Fibroblast of skin of left biceps (primary cell): ENCODE measurements at regions not wholly inside any gene's neighbourhood (a gene's known extent, or its start where the extent isn't known, plus 50 kb on each side); places are given as distances from the start of the nearest gene placed in this dataset.

Experiments
- DNase-seq, 2 experiments: peaks; one replicate each; pipeline ENCODE4 v3.0.0-alpha.2; 2013; ENCODE audit warnings: low read depth in 2 of 2

GRCh38 chr2:34110392-34110791, 511.3 kb upstream of the FAM98A start:
- DNase-seq, result no peak

GRCh38 chr2:34107811-34108210, 508.7 kb upstream of the FAM98A start:
- no peak for DNase-seq

- DNase-seq, result peak; percentile 74 to 81
These were observed 506.1 kb upstream of the FAM98A start for GRCh38 chr2:34105006-34105767.

GRCh38 chr2:34104601-34105000, 505.5 kb upstream of the FAM98A start:
- DNase-seq, result no peak

GRCh38 chr2:34103437-34103836, 504.3 kb upstream of the FAM98A start:
- DNase-seq, result no peak

- no peak for DNase-seq
These were observed 503.2 kb upstream of the FAM98A start for GRCh38 chr2:34102339-34102738.

- no peak for DNase-seq
These were observed 500.3 kb upstream of the FAM98A start for GRCh38 chr2:34099377-34099776.

GRCh38 chr2:34098256-34098655, 499.2 kb upstream of the FAM98A start:
- DNase-seq, result no peak

- DNase-seq, result no peak
These were observed 497.6 kb upstream of the FAM98A start for GRCh38 chr2:34096562-34097171.

GRCh38 chr2:34093790-34094189, 494.7 kb upstream of the FAM98A start:
- no peak for DNase-seq

- no peak for DNase-seq
These were observed 471.1 kb upstream of the FAM98A start for GRCh38 chr2:34070196-34070595.

- no peak for DNase-seq
These were observed 470.5 kb upstream of the FAM98A start for GRCh38 chr2:34069604-34070003.

- DNase-seq, result no peak
These were observed 451.3 kb upstream of the FAM98A start for GRCh38 chr2:34050413-34050812.

GRCh38 chr2:34045101-34045655, 446.1 kb upstream of the FAM98A start:
- no peak for DNase-seq

- no peak for DNase-seq
These were observed 438.8 kb upstream of the FAM98A start for GRCh38 chr2:34037886-34038285.

- DNase-seq, result no peak
These were observed 438.1 kb upstream of the FAM98A start for GRCh38 chr2:34037157-34037556.

GRCh38 chr2:34031097-34031496, 432.0 kb upstream of the FAM98A start:
- DNase-seq, result no peak

GRCh38 chr2:34030273-34030672, 431.2 kb upstream of the FAM98A start:
- DNase-seq, result no peak

- DNase-seq, result no peak
These were observed 430.0 kb upstream of the FAM98A start for GRCh38 chr2:34029073-34029472.

GRCh38 chr2:34025196-34025595, 426.1 kb upstream of the FAM98A start:
- no peak for DNase-seq

- DNase-seq, result no peak
These were observed 413.7 kb upstream of the FAM98A start for GRCh38 chr2:34012715-34013302.

- no peak for DNase-seq
These were observed 412.6 kb upstream of the FAM98A start for GRCh38 chr2:34011684-34012083.

- DNase-seq, result no peak
These were observed 406.8 kb upstream of the FAM98A start for GRCh38 chr2:34005901-34006300.
